ENCODE measurements at regions not wholly inside any gene's neighbourhood (a gene's known extent, or its start where the extent isn't known, plus 50 kb on each side); places are given as distances from the start of the nearest gene placed in this dataset.

GRCh38 chr16:54431997-54432896 is 145.7 kb upstream of the IRX3 start:
- peak; percentile 87 for DNase-seq (ENCODE audit: low read depth, low spot score)
- in situ Hi-C loops (cut with HindIII; ENCODE audit: low pct_unique_long_range_greater_than_20kb, low sequenced_read_pairs) = no loop called here

DNA sequence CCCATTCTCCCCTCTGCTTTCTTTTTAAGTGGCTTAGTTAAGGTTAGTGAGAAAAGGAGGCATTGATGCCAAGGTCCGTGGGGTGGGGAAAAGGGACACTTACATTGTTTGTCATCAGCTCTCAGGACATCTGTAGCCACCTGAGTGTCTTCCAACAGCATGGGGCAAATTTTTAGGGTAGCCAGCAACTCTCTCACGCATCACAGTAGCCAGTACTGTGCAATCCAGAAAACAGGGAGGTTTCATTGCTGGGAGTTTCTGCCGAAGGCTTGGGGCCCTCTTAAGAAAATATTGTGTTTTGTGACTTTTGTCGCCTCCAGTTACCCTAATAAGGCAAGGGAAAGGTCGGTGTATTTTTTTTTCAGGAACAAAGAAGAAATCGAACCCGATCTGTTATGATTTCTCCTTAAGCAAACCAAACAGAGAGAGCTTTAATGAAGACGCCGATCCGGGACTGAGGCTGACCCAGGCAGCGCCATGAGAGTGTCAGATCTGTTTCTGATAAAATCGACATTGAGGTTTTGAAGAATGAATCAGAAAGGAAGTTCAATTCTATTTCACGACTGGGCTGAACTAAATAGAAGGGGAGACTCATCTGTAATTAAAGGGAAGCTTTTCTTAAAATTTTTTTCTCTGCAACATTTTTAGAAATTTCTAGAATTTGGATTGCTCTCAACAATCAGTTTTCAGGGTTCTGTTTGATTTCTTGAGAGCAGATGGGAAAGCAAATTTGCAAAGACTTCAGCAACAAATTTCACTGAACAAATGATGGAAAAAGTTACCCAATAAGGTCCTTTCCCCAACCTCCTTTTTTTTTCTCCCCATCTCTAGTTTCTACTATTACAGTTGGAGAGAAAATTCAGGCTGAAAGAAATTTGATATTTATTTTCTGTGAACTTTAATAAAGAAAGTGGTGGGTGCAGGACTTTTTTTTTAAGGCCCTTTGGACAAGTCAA is 144.7 kb upstream of the IRX3 start:
- in situ Hi-C loops (cut with HindIII; ENCODE audit: low pct_unique_long_range_greater_than_20kb, low sequenced_read_pairs) = no loop called here
- DNase-seq (ENCODE audit: low read depth, low spot score) = no peak

DNA sequence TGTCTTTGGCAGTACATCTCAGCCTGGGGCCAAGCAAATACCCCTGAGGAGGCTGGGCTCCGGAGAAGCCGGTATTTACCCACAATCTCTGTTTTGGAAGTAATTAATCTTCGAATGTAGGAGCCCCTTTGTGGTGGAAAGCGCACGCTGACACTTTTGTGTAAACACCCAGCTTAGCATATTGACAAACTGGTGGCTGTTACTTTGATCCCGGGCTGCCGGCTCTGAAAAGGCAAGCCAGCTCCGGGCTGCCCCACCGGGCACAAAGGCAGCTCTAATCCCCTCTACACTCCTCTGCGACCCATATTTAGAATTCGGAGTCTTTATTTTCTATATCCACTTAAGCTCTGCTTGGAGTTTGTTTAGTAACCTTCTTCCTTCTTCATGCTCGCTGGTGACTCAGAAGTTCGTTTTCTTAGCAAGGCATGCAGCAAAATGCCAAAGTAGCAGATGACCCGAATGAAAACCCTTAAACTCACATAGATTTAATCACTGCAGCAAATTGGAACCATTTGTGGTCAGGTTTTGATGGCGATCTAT is 144.0 kb upstream of the IRX3 start:
- in situ Hi-C loops (cut with HindIII; ENCODE audit: low pct_unique_long_range_greater_than_20kb, low sequenced_read_pairs) = no loop called here
- DNase-seq (ENCODE audit: low read depth, low spot score) = no peak

GRCh38 chr16:54429029-54429428 is 142.4 kb upstream of the IRX3 start:
- DNase-seq (ENCODE audit: low read depth, low spot score) = no peak
- in situ Hi-C loops (cut with HindIII; ENCODE audit: low pct_unique_long_range_greater_than_20kb, low sequenced_read_pairs) = no loop called here

GRCh38 chr16:54426553-54426849 is 139.9 kb upstream of the IRX3 start:
- in situ Hi-C loops (cut with HindIII; ENCODE audit: low pct_unique_long_range_greater_than_20kb, low sequenced_read_pairs) = no loop called here
- no peak for DNase-seq (ENCODE audit: low read depth, low spot score)

DNA sequence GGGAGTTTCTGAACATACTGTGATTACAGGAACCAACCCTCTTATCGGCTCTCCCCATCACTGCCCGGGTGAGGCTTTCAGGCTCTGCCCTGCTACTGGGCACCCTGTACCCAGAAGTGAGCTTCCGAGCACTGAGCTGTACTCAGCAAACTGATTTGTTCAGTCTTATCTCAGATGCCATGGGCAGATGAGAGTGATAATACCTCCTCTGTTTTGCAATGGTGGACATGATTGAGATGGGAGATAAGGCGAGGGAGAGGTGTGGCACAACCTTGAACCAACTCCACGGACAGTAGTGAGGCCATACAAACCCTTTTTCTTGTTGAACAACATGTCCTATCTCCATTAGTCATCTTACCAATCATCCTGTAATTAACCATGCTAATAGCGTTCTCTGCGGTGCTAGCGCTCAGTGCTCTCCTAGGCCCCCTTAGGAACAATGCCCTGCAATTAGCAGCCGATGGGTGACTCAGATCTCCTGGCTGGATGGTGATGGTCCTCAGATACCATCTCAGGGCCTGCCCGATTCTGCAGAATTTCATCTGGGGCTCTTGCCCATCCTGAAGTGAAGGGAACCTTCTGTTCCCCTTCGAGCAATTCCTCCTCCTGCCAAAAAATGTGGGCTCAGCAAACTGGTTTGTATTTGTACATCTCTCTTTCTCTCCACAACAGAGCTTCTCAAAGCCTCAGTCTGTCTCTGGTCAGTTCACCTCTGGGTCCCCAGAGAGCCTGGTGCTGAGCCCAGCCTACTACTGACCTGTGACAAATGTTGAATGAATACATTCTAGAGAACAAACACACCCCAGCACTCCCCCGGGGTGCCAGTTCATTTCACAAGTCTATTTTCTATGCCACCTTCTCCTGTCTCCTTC is 139.3 kb upstream of the IRX3 start:
- in situ Hi-C loops (cut with HindIII; ENCODE audit: low pct_unique_long_range_greater_than_20kb, low sequenced_read_pairs) = no loop called here
- DNase-seq (ENCODE audit: low read depth, low spot score) = no peak

DNA sequence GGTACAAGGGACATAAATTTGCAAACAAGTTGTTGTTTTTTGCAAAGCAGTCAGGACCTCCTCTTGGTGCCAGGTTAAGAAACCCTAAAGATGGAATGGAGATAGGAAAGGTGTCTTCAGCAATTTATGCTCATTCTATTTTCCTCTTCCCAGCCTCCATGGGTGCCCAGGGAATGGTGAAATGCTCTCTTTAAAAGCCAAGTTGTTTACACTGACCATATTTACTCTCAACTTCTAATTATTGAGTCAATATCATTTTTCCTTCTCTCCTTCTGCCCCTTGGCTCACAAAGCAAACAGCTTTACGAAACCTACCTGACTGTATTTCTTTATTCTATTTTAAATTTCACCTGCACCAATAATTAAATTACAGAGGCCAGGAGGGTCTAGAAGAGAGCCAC is 138.5 kb upstream of the IRX3 start:
- DNase-seq (ENCODE audit: low read depth, low spot score) = no peak
- in situ Hi-C loops (cut with HindIII; ENCODE audit: low pct_unique_long_range_greater_than_20kb, low sequenced_read_pairs) = no loop called here

DNA sequence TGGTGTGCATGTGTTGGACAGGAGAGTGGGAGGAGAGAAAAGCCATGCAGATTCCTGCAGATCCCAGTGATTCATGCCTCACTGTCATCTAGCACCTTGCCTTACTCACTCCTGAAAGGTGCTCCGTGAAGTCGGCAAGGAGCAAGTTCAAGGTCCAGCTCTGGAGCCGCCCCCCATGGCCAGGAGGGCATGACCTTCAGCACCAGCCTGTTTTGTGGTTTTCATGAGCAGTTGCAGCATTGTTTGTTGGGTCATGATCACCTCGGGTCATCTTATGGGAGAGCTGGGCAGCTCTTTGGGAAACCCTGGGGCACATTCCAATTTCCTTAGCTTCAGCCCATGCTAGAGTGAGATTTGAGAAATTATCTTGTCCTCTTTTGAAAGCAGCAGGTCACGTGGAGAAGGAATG is 137.5 kb upstream of the IRX3 start:
- in situ Hi-C loops (cut with HindIII; ENCODE audit: low pct_unique_long_range_greater_than_20kb, low sequenced_read_pairs) = no loop called here
- no peak for DNase-seq (ENCODE audit: low read depth, low spot score)

DNA sequence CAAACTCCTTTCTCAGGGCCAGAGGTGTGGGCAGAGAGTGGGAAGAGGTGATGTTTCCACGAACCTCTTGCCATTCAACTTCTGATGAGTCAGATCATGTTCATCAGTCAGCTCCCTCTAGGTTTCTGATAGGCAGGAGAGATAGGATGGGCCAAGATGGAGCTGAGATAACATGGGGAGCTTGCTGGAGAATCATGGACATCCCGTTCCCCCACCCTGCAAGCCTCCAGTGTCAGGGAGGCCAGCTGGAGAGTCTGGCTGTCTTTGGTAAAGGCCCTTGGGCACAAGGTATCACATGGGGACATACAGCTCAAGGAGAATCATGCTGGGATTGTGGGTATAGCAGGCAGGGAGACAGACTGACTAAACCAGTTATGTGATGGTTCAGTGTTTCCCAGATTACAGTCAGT is 136.0 kb upstream of the IRX3 start:
- no peak for DNase-seq (ENCODE audit: low read depth, low spot score)
- in situ Hi-C loops (cut with HindIII; ENCODE audit: low pct_unique_long_range_greater_than_20kb, low sequenced_read_pairs) = no loop called here

- no peak for DNase-seq (ENCODE audit: low read depth, low spot score)
- in situ Hi-C loops (cut with HindIII; ENCODE audit: low pct_unique_long_range_greater_than_20kb, low sequenced_read_pairs) = no loop called here
These were observed 135.6 kb upstream of the IRX3 start for GRCh38 chr16:54422159-54422558.

DNA sequence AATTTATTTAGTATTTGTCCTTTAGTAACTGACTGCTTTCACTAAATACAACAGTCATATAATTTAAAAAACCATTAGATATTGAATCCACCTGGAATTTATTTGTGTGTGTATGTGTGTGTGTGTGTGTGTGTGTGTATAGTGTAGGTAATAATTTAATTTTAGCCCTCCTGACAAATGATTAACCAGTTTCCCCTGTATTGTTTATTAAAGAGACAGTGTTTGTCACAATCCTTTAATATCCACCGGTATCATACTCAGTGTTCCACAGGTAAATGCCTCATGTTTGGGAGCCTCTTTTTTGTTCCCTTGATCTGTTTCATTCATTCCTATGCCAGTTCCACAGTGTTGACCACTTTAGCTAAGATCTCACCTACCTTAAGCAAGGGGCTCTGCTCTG is 134.6 kb upstream of the IRX3 start:
- DNase-seq (ENCODE audit: low read depth, low spot score) = no peak
- in situ Hi-C loops (cut with HindIII; ENCODE audit: low pct_unique_long_range_greater_than_20kb, low sequenced_read_pairs) = no loop called here

- in situ Hi-C loops (cut with HindIII; ENCODE audit: low pct_unique_long_range_greater_than_20kb, low sequenced_read_pairs) = no loop called here
- no peak for DNase-seq (ENCODE audit: low read depth, low spot score)
These were observed 132.3 kb upstream of the IRX3 start for GRCh38 chr16:54418903-54419302.

DNA sequence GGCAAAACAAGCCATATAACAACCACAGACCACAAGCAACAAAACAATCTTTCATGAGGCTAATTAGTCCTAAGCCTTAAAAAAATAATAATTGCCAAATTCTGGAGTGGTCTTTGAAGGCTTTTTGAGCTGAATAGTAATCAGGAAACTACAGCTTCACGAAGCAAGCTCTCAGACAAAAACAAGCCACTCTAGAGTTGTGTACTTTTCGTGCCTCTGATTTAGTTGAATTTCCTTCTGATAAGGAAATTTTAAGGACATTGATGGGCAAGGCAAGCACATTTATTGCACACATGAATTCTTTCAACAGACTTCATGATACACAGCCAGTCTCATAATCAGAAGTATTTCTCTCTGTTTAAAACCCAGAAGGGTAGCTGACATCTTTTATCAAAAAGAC is 130.8 kb upstream of the IRX3 start:
- DNase-seq (ENCODE audit: low read depth, low spot score) = no peak
- in situ Hi-C loops (cut with HindIII; ENCODE audit: low pct_unique_long_range_greater_than_20kb, low sequenced_read_pairs) = no loop called here

DNA sequence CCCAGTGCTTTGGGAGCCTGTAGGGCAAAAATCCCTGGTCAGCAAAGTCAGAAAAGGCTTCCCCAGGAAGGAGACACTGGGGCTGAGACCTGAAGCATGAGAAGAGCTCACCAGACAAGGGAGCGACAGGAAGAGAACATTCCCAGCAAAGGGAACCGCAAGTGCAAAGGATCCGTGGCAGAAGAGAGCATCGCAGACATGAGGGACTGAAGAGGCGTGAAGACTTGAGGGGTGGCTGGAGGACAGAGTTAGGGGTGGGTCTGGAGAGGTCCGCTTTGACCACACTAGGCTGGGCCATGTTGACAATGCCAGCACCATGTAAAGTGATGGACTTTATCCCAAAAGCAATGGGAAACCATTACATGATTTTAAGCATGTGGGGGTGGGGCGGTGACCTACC is 128.1 kb upstream of the IRX3 start:
- in situ Hi-C loops (cut with HindIII; ENCODE audit: low pct_unique_long_range_greater_than_20kb, low sequenced_read_pairs) = no loop called here
- no peak for DNase-seq (ENCODE audit: low read depth, low spot score)

- no peak for DNase-seq (ENCODE audit: low read depth, low spot score)
- in situ Hi-C loops (cut with HindIII; ENCODE audit: low pct_unique_long_range_greater_than_20kb, low sequenced_read_pairs) = no loop called here
These were observed 126.3 kb upstream of the IRX3 start for GRCh38 chr16:54412777-54413455.

- DNase-seq (ENCODE audit: low read depth, low spot score) = no peak
- in situ Hi-C loops (cut with HindIII; ENCODE audit: low pct_unique_long_range_greater_than_20kb, low sequenced_read_pairs) = no loop called here
These were observed 125.5 kb upstream of the IRX3 start for GRCh38 chr16:54412037-54412436.

- DNase-seq (ENCODE audit: low read depth, low spot score) = no peak
- in situ Hi-C loops (cut with HindIII; ENCODE audit: low pct_unique_long_range_greater_than_20kb, low sequenced_read_pairs) = no loop called here
These were observed 125.0 kb upstream of the IRX3 start for GRCh38 chr16:54411544-54411943.

Data from SK-MEL-5 (cell line).